ENCODE measurements at regions not wholly inside any gene's neighbourhood (a gene's known extent, or its start where the extent isn't known, plus 50 kb on each side); places are given as distances from the start of the nearest gene placed in this dataset.
A peak's percentile ranks its signal among the peaks of the same experiment; 100 is the strongest.

DNA sequence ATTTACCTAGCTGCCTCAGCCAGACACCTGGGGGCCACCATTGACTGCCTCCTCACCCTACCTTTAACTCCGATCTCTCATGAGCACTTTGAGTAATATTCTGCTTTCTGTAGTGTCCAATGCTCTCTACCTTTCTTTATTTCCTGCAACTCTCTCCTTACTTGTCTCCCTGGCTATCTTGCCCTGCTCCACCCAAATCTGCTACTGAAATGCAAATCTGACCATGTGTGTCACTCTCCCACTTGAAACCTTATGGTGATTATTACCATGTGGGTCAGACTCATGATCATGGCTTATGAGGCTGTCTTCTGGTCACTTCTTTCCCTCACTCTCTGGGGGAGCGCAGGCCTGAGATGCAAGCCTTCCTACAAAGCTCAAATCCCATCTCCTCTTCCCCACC is 83.3 kb downstream of the INSIG2 start:
- no peak for DNase-seq

DNA sequence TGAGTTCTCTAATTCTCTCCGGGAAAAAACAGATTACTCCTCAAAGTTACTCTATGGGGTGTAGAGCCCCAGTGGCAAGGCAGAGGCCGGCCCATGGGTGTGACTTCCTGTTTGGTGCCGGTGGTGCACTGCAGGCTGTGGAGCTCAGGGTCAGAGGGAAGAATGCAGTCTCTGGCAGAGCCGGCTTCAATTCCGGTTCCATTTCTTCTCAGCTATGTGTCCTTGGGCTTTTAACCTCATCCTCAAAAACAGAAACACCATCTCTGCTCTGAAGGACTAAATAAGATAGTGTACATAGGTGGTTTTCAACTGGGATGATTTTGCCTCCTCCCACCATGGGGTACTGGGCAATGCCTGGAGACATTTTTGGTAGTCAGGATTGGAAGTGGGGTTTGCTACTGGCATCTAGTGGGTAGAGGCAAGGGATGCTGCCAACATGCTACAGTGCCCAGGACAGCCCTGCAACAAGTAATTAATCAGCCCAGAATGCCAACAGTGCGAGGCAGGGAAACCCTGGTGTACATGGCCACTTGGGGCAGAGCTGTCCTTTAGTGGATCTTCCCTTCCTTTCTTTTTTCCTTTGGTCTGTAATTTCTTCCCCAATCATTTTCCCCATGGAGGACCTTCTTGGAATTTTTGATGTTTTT is 81.2 kb downstream of the INSIG2 start:
- DNase-seq = peak; percentile 14 to 37

DNA sequence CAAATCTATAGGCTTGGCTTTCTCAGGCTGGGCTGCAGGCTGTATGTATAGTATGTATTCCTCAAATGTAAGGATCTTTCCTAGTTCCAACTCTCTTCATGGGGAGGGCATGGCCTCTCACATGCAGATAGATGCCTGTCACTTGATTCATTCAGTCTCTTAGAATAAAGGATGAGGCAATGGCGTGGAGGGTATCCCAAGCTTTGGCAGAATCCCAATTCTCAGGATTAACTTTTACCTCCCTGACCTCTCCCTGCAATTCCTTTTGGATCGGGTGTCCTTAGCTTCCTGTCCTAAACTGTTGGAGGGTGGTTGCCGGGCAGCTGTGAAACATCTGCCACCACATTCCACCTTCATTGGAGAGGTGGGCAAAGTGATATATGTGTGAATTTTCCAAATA is 80.3 kb downstream of the INSIG2 start:
- no peak for DNase-seq

DNA sequence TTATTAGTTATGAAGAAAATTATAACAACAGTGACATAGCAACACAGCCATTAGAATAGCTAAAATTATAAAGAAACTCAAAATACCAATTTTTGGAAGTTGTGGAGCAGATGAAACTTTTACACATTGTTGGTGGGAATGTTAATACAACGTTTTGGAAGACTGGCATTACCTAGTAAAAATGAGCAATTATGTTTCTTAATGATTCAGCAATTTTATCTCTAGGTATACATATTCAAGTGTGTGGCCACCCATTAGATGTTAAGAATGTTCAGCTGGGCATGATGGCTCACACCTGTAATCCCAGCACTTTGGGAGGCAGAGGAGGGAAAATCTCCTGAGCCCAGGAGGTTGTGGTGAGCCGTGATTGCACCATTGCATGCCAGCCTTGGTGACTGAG is 78.8 kb downstream of the INSIG2 start:
- DNase-seq = no peak

DNA sequence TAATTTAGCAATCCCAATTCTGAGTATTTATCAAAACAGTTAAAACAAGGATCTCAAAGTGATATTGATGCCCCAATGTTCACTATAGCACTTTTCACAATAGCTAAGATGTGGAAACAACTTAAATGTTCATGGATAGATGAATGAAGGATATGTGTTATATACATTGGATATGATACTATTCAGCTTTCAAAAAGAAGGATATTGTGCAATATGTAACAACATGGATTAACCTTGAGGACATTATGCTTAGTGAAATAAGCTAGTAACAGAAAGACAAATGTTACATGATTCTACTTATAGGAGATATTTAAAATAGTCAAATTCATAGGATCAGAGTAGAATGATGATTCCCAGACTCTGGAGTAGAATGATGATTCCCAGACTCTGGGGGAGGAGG is 78.0 kb downstream of the INSIG2 start:
- no peak for DNase-seq

DNA sequence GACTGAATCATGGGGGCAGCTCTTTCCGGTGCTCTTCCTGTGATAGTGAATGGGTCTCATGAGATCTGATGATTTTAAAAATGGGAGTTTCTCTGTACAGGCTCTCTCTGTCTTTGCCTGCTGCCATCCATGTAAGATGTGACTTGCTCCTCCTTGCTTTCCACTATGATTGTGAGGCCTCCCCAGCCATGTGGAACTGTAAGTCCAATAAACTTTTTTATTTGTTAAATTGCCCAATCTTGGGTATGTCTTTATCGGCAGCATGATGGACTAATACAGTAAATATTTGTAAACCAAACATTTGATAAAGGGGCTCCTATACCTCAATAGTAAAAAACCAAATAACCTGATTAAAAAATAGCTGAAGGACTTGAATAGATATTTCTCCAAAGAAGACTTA is 77.3 kb downstream of the INSIG2 start:
- no peak for DNase-seq

Data from CD4-positive, alpha-beta T cell treated with Interleukin-4 for 1 hour (primary cell).